H9 (cell line): ENCODE measurements at regions not wholly inside any gene's neighbourhood (a gene's known extent, or its start where the extent isn't known, plus 50 kb on each side); places are given as distances from the start of the nearest gene placed in this dataset.

Experiments
- DNase-seq: peaks from one replicate; pipeline ENCODE4 v3.0.0-alpha.2; 2017
- H2AFZ ChIP-seq: one replicate; pipeline ENCODE4 v1.6.1; 2013; ENCODE audit warnings: mild to moderate bottlenecking, low read length, control low read depth, moderate library complexity
- H2AK5ac ChIP-seq: 2 replicates; pipeline ENCODE4 v1.6.1; 2013; ENCODE audit warnings: low read length, control low read depth, mixed read lengths; ENCODE audit not compliant: insufficient read length
- H2BK120ac ChIP-seq: one replicate; pipeline ENCODE4 v1.6.1; 2013; ENCODE audit warnings: low read depth, mild to moderate bottlenecking, low read length, control low read depth, inconsistent platforms; ENCODE audit not compliant: poor library complexity, severe bottlenecking
- H2BK12ac ChIP-seq: 2 replicates; pipeline ENCODE4 v1.6.1; 2013; ENCODE audit warnings: low read length, control low read depth, mixed read lengths, low read depth; ENCODE audit not compliant: insufficient read length
- H2BK15ac ChIP-seq: 2 replicates; pipeline ENCODE4 v1.6.1; 2013; ENCODE audit warnings: low read depth, low read length, control low read depth
- H2BK20ac ChIP-seq: one replicate; pipeline ENCODE4 v1.6.1; 2013; ENCODE audit warnings: low read depth, mild to moderate bottlenecking, low read length, control low read depth, inconsistent platforms; ENCODE audit not compliant: poor library complexity, severe bottlenecking
- H2BK5ac ChIP-seq: 2 replicates; pipeline ENCODE4 v1.6.1; 2013; ENCODE audit warnings: low read length, control low read depth, mixed read lengths; ENCODE audit not compliant: insufficient read length
- H3K14ac ChIP-seq: 2 replicates; pipeline ENCODE4 v1.6.1; 2013; ENCODE audit warnings: low read length, control low read depth; ENCODE audit not compliant: insufficient read depth
- H3K18ac ChIP-seq: 2 replicates; pipeline ENCODE4 v1.6.1; 2013; ENCODE audit warnings: low read depth, mild to moderate bottlenecking, mixed read lengths, low read length, control low read depth; ENCODE audit not compliant: insufficient read length
- H3K23ac ChIP-seq: 2 replicates; pipeline ENCODE4 v1.6.1; 2013; ENCODE audit warnings: low read length, control low read depth, mixed read lengths, low read depth; ENCODE audit not compliant: insufficient read length
- H3K23me2 ChIP-seq: 2 replicates; pipeline ENCODE4 v1.6.1; 2013; ENCODE audit warnings: low read depth, mild to moderate bottlenecking, mixed read lengths, low read length, control low read depth; ENCODE audit not compliant: insufficient read length, poor library complexity, severe bottlenecking
- H3K27ac ChIP-seq: 2 replicates; pipeline ENCODE4 v1.5.1; 2013; ENCODE audit warnings: low read length, control low read depth, mixed read lengths, low read depth; ENCODE audit not compliant: insufficient read length
- H3K27me3 ChIP-seq: 2 replicates; pipeline ENCODE4 v1.6.1; 2013; ENCODE audit warnings: low read length, control low read depth, inconsistent platforms; ENCODE audit not compliant: insufficient read depth
- H3K4ac ChIP-seq: 2 replicates; pipeline ENCODE4 v1.6.1; 2013; ENCODE audit warnings: low read depth, mild to moderate bottlenecking, control low read depth, inconsistent platforms, low read length, moderate library complexity
- H3K4me1 ChIP-seq: 2 replicates; pipeline ENCODE4 v1.6.1; 2013; ENCODE audit warnings: low read length, control low read depth, inconsistent platforms; ENCODE audit not compliant: insufficient read depth
- H3K4me2 ChIP-seq: 2 replicates; pipeline ENCODE4 v1.6.1; 2013; ENCODE audit warnings: low read length, control low read depth, mixed read lengths; ENCODE audit not compliant: insufficient read length, insufficient read depth
- H3K56ac ChIP-seq: 2 replicates; pipeline ENCODE4 v1.6.1; 2013; ENCODE audit warnings: low read depth, mild to moderate bottlenecking, mixed read lengths, low read length, control low read depth; ENCODE audit not compliant: insufficient read length
- H3K79me1 ChIP-seq: 2 replicates; pipeline ENCODE4 v1.6.1; 2013; ENCODE audit warnings: low read depth, mild to moderate bottlenecking, moderate library complexity, low read length, control low read depth, inconsistent platforms; ENCODE audit not compliant: insufficient read depth, poor library complexity, severe bottlenecking
- H3K79me2 ChIP-seq: 2 replicates; pipeline ENCODE4 v1.6.1; 2013; ENCODE audit warnings: low read length, control low read depth, inconsistent platforms; ENCODE audit not compliant: insufficient read depth
- H3K9ac ChIP-seq: 2 replicates; pipeline ENCODE4 v1.6.1; 2013; ENCODE audit warnings: low read length, control low read depth, mixed read lengths; ENCODE audit not compliant: insufficient read length; ENCODE audit errors: extremely low read depth
- H3K9me3 ChIP-seq: one replicate; pipeline ENCODE4 v1.6.1; 2013; ENCODE audit warnings: low read depth, low read length, inconsistent platforms; ENCODE audit not compliant: control insufficient read depth
- H3T11ph ChIP-seq: one replicate; pipeline ENCODE4 v1.6.1; 2013; ENCODE audit warnings: mild to moderate bottlenecking, low read length, control low read depth, inconsistent platforms
- H4K20me1 ChIP-seq: one replicate; pipeline ENCODE4 v1.6.1; 2013; ENCODE audit not compliant: control insufficient read depth, insufficient read length, insufficient read depth
- H4K5ac ChIP-seq: 2 replicates; pipeline ENCODE4 v1.6.1; 2013; ENCODE audit warnings: low read depth, mild to moderate bottlenecking, mixed read lengths, low read length, control low read depth; ENCODE audit not compliant: insufficient read length
- H4K8ac ChIP-seq: replicated peaks from 2 replicates; pipeline ENCODE4 v1.6.1; 2013; ENCODE audit warnings: low read length, control low read depth, mixed read lengths, low read depth; ENCODE audit not compliant: insufficient read length
- H4K91ac ChIP-seq: 2 replicates; pipeline ENCODE4 v1.6.1; 2013; ENCODE audit warnings: low read depth, mild to moderate bottlenecking, moderate library complexity, mixed read lengths, low read length, control low read depth; ENCODE audit not compliant: insufficient read length
- H3K27ac Mint-ChIP-seq, 3 experiments: 2 replicates in 2 of 3; 3 replicates in 1 of 3; pipeline ENCODE4 v1.8.0; 2020 to 2021; ENCODE audit warnings: mixed read lengths in 3 of 3, mild to moderate bottlenecking in 1 of 3, moderate library complexity in 1 of 3
- H3K27me3 Mint-ChIP-seq: 2 replicates; pipeline ENCODE4 v1.8.0; 2021; ENCODE audit warnings: low read depth, mild to moderate bottlenecking, moderate library complexity, mixed read lengths
- H3K36me3 Mint-ChIP-seq, 3 experiments: 2 replicates in 2 of 3; 3 replicates in 1 of 3; pipeline ENCODE4 v1.8.0; 2020 to 2021; ENCODE audit warnings: low read depth in 3 of 3, mixed read lengths in 3 of 3; ENCODE audit not compliant: insufficient read depth in 1 of 3
- H3K4me1 Mint-ChIP-seq, 2 experiments: 2 replicates each; pipeline ENCODE4 v1.8.0; 2020; ENCODE audit warnings: mixed read lengths in 2 of 2
- H3K4me3 Mint-ChIP-seq, 2 experiments: 2 replicates in 1 of 2; 3 replicates in 1 of 2; pipeline ENCODE4 v1.8.0; 2020 to 2021; ENCODE audit warnings: mild to moderate bottlenecking in 2 of 2, mixed read lengths in 2 of 2, moderate library complexity in 1 of 2
- H3K9me3 Mint-ChIP-seq, 2 experiments: 2 replicates in 1 of 2; 3 replicates in 1 of 2; pipeline ENCODE4 v1.8.0; 2020; ENCODE audit warnings: mild to moderate bottlenecking in 2 of 2, mixed read lengths in 2 of 2, moderate library complexity in 1 of 2
- WGBS: extraction: QIAGEN DNeasy Blood & Tissue Kit; methylation state at CpG from one replicate; pipeline ENCODE4 v1.1.7; 2013; ENCODE audit warnings: missing lambda C conversion rate, low lambda C conversion rate, mixed read lengths; ENCODE audit not compliant: insufficient read length; ENCODE audit errors: extremely low coverage; 5-methylcytosine and 5-hydroxymethylcytosine counted together
- TF ChIP-seq, protein P1 (sequence below): fragments of 200-600 bp; sonication (generic); conservative IDR thresholded peaks from 3 replicates; pipeline ENCODE4 v1.8.0; 2021; ENCODE audit warnings: antibody characterized with exemption, mild to moderate bottlenecking

DNA sequence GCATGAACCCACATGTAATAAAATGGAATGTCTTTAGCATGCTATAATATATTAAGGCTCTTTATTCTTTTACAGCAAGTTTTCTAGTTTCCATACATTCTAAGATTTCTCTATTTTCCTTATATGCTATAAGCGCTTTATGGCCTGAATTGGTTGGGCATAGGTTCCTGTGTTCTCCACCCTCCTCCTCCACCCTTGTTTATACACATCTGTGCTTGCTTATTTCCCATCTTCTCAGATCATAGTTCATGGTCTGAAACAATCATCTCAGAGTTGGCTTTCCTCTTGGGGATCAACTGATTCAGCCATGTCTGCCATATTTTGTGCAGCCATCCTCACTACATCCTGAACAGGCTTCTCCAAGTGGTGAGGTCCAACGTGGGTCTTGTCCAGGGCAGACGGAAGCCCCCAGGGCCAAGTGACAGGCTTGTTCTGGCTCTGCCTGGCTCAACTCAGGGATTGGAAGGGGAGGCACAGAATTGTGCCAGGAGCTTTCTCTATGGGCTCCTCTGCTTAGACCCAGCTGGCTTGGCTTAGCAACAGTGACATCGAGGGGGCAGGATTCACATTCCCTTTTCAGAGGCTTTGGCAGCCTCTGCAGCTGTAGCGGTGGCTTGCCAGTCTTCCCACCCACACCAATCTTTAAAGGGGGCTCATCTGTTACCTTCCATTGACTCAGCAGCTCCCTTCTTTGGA is 327.3 kb downstream of the PTEN start:
- no peaks in the 10 kb centered on the region for H3K4me1 ChIP-seq
- no peaks in the 10 kb centered on the region for H4K20me1 ChIP-seq
- DNase-seq: no peak
- H4K5ac ChIP-seq: no peak overlapping the region
- H3K23ac ChIP-seq: no peak overlapping the region
- H3K27ac ChIP-seq: no peak overlapping the region
- no peaks in the 10 kb centered on the region for H3K23me2 ChIP-seq
- no peak overlapping the region for H4K91ac ChIP-seq
- no peak overlapping the region for H3K9ac ChIP-seq
- no peak overlapping the region for H3K14ac ChIP-seq
- no peak overlapping the region for H3K56ac ChIP-seq
- no peak overlapping the region for H2BK20ac ChIP-seq
- no peak overlapping the region for H2BK15ac ChIP-seq
- H3K79me1 ChIP-seq: no peaks in the 10 kb centered on the region
- H2BK12ac ChIP-seq: no peak overlapping the region
- no peak overlapping the region for H4K8ac ChIP-seq
- H3T11ph ChIP-seq: no peak overlapping the region
- no CpG with 5 or more reads among the region's 5 CpGs for WGBS
- H2AFZ ChIP-seq: no peak overlapping the region
- H2AK5ac ChIP-seq: no peak overlapping the region
- Mint-ChIP-seq H3K4me3 (no peak overlapping the region), H3K4me1 (peaks cover under 1 to 5% of the 10 kb centered on the region in 2 experiments; a peak in 2 of 4 replicates), H3K27me3 (no peaks in the 10 kb centered on the region; the same call in 1 of the 2 replicates), H3K36me3 (no peaks in the 10 kb centered on the region), H3K9me3 (no peaks in the 10 kb centered on the region), H3K27ac (no peak overlapping the region)
- H3K79me2 ChIP-seq: no peaks in the 10 kb centered on the region
- no peaks in the 10 kb centered on the region for H3K9me3 ChIP-seq
- H2BK5ac ChIP-seq: no peak overlapping the region
- no peak overlapping the region for H3K4ac ChIP-seq
- no peaks in the 10 kb centered on the region for H3K27me3 ChIP-seq
- H3K18ac ChIP-seq: no peak overlapping the region
- no peak overlapping the region for H3K4me2 ChIP-seq
- TF ChIP-seq, protein P1, sequence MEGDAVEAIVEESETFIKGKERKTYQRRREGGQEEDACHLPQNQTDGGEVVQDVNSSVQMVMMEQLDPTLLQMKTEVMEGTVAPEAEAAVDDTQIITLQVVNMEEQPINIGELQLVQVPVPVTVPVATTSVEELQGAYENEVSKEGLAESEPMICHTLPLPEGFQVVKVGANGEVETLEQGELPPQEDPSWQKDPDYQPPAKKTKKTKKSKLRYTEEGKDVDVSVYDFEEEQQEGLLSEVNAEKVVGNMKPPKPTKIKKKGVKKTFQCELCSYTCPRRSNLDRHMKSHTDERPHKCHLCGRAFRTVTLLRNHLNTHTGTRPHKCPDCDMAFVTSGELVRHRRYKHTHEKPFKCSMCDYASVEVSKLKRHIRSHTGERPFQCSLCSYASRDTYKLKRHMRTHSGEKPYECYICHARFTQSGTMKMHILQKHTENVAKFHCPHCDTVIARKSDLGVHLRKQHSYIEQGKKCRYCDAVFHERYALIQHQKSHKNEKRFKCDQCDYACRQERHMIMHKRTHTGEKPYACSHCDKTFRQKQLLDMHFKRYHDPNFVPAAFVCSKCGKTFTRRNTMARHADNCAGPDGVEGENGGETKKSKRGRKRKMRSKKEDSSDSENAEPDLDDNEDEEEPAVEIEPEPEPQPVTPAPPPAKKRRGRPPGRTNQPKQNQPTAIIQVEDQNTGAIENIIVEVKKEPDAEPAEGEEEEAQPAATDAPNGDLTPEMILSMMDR: no peak
- H2BK120ac ChIP-seq: no peak overlapping the region
